Kidney (tissue), 13 donors: ENCODE measurements at regions not wholly inside any gene's neighbourhood (a gene's known extent, or its start where the extent isn't known, plus 50 kb on each side); places are given as distances from the start of the nearest gene placed in this dataset.

ENCODE experiments used
- DNase-seq, 5 donors: peaks; one replicate each; pipeline ENCODE4 v3.0.0-alpha.2; 2013 to 2020
- FAIRE-seq: peaks from 2 replicates; lab custom pipeline; 2012; peaks lifted over from hg19 to GRCh38; lab: Jason Lieb, UNC
- H3K27ac ChIP-seq, 2 donors: one replicate each; pipeline ENCODE4 v1.7.0; 2013; ENCODE audit warnings: low read depth in 2 of 2, low read length in 2 of 2, inconsistent platforms in 1 of 2
- H3K27me3 ChIP-seq: one replicate; pipeline ENCODE4 v1.7.1; 2013; ENCODE audit warnings: low read length, inconsistent platforms; ENCODE audit not compliant: control insufficient read depth, insufficient read depth
- H3K36me3 ChIP-seq, 3 donors: one replicate each; pipeline versions ENCODE4 v1.7.0 to v1.7.1; 2013; ENCODE audit warnings: low read length in 3 of 3, control low read depth in 1 of 3, inconsistent platforms in 1 of 3; ENCODE audit not compliant: insufficient read depth in 3 of 3, control insufficient read depth in 2 of 3
- H3K4me1 ChIP-seq, 3 donors: one replicate each; pipeline versions ENCODE4 v1.7.0 to v1.7.1; 2013; ENCODE audit warnings: low read length in 3 of 3, inconsistent platforms in 1 of 3, low read depth in 1 of 3; ENCODE audit not compliant: control insufficient read depth in 2 of 3, insufficient read depth in 2 of 3
- H3K4me3 ChIP-seq, 3 donors: one replicate each; pipeline versions ENCODE4 v1.7.0 to v1.8.1; 2013; ENCODE audit warnings: low read length in 3 of 3, control low read depth in 1 of 3, inconsistent platforms in 1 of 3
- H3K9ac ChIP-seq, 3 donors: one replicate each; pipeline versions ENCODE4 v1.7.0 to v1.7.1; 2013; ENCODE audit warnings: low read length in 3 of 3, control low read depth in 1 of 3, inconsistent platforms in 1 of 3
- H3K9me3 ChIP-seq, 3 donors: one replicate each; pipeline versions ENCODE4 v1.7.0 to v1.7.1; 2013; ENCODE audit warnings: low read length in 3 of 3, control low read depth in 1 of 3, inconsistent platforms in 1 of 3; ENCODE audit not compliant: control insufficient read depth in 2 of 3, insufficient read depth in 1 of 3
- CTCF ChIP-seq: IDR thresholded peaks from 3 replicates; pipeline ENCODE4 v1.5.1; 2012; ENCODE audit warnings: mild to moderate bottlenecking, moderate library complexity, borderline replicate concordance; ENCODE audit not compliant: insufficient read depth; ENCODE audit errors: extremely low read depth
- intact Hi-C: fragments of 100-400 bp; cut with DNase I; formaldehyde crosslinking; loops from one replicate; pipeline ENCODE4 v1.11.1; 2022
- donor health status: control.
- donor health status: control.
- donor health status: control.
- donor health status: control.
- donor health status: control.
- donor health status: DM: yes; HTN: yes; CAD: no.
- donor health status: Normal renal cell carcinoma (clear cell type).

DNA sequence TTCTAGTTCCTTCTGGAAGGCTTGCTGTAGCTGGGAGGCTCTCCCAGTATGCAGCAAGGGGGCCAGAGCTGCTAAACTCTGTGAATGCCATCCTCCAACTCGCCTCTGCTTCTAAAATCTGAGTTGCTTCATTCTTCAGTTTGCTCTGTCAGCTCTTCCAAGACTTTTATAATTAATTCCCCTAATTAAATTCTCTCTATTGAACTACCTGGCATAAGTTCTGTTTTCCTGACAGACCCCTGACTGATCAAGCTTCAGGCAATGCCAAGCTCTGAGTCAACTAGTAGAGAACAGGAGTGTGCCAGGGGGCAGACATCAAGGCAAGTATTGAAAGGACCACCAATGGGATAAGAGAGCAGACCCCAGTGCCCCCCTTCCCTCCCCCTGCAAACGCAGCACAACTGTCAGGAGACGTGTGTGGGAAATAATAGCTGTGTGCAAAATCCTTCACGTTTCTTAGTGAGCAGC lies 109.3 kb upstream of the TAB2 start:
- intact Hi-C loops: no loop called here
- no peak overlapping the region for H3K9ac ChIP-seq
- H3K27ac ChIP-seq: no peak overlapping the region
- no peaks in the 10 kb centered on the region for H3K9me3 ChIP-seq
- H3K4me1 ChIP-seq: no peaks in the 10 kb centered on the region
- H3K27me3 ChIP-seq: no peaks in the 10 kb centered on the region
- H3K36me3 ChIP-seq: no peaks in the 10 kb centered on the region
- DNase-seq (no peak), FAIRE-seq (no peak)
- H3K4me3 ChIP-seq: no peak overlapping the region
- TF ChIP-seq CTCF: no peak

- DNase-seq: no peak
- Histone ChIP-seq H3K27ac (no peak overlapping the region), H3K4me1 (no peaks in the 10 kb centered on the region), H3K9me3 (no peaks in the 10 kb centered on the region), H3K36me3 (no peaks in the 10 kb centered on the region), H3K4me3 (no peak overlapping the region), H3K27me3 (no peaks in the 10 kb centered on the region), H3K9ac (no peak overlapping the region)
- no peak for TF ChIP-seq CTCF
- intact Hi-C loops: no loop called here
- no peak for FAIRE-seq
Observed at GRCh38 chr6:149209871-149210775, 107.4 kb upstream of the TAB2 start.

DNA sequence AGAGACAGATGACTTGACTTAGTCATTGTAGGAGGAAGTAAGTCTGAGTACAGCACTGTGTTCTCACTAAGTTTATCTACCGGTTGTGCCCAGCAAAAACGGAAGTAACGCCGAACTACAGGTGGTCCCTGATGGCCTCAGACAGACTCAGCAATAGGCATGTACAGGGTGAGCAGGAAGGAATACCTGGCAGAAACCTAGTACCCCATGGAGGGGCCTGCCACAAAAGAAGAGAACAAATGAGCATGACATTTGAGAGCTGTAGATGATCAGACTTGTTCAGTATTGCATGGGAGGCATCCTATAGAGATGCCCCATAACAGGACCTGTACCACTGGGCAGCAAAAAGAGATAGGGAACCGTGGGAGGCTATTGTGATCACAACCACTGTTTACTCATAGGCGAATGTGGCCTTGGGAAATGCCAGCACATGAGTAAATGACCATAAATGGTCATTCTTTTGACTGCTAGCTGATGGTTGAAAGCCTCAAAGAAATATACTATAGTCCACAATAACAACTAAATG lies 106.4 kb upstream of the TAB2 start:
- H3K9me3 ChIP-seq: no peaks in the 10 kb centered on the region
- no peak for FAIRE-seq
- no peak overlapping the region for H3K9ac ChIP-seq
- intact Hi-C loops: no loop called here
- no peaks in the 10 kb centered on the region for H3K36me3 ChIP-seq
- H3K4me3 ChIP-seq: no peak overlapping the region
- no peaks in the 10 kb centered on the region for H3K27me3 ChIP-seq
- no peaks in the 10 kb centered on the region for H3K4me1 ChIP-seq
- H3K27ac ChIP-seq: no peak overlapping the region
- DNase-seq: no peak
- TF ChIP-seq CTCF: no peak
